C1 segment of cervical spinal cord (tissue), 14 donors: ENCODE measurements at regions not wholly inside any gene's neighbourhood (a gene's known extent, or its start where the extent isn't known, plus 50 kb on each side); places are given as distances from the start of the nearest gene placed in this dataset.

Experiments used
- DNase-seq, 14 donors: peaks; one replicate each; lab custom pipeline; 2025; lab: John Stamatoyannopoulos, UW

- no peak for DNase-seq
Observed at GRCh38 chr22:48741540-48741939, 1086.1 kb downstream of the BRD1 start.

GRCh38 chr22:48740731-48741405 is 1086.8 kb downstream of the BRD1 start:
- DNase-seq = no peak

- peak in 1 of 14 donors; percentile 43 for DNase-seq
Observed at GRCh38 chr22:48740086-48740730, 1087.5 kb downstream of the BRD1 start.

GRCh38 chr22:48739348-48740085 is 1088.2 kb downstream of the BRD1 start:
- DNase-seq = no peak

- no peak for DNase-seq
Observed at GRCh38 chr22:48738204-48738980, 1089.3 kb downstream of the BRD1 start.

- DNase-seq = no peak
Observed at GRCh38 chr22:48737461-48738203, 1090.0 kb downstream of the BRD1 start.

GRCh38 chr22:48736593-48737460 is 1090.8 kb downstream of the BRD1 start:
- DNase-seq = no peak

- DNase-seq = no peak
Observed at GRCh38 chr22:48734961-48735360, 1092.7 kb downstream of the BRD1 start.

GRCh38 chr22:48734359-48734758 is 1093.3 kb downstream of the BRD1 start:
- no peak for DNase-seq

GRCh38 chr22:48729499-48730171 is 1098.0 kb downstream of the BRD1 start:
- DNase-seq = no peak

GRCh38 chr22:48727454-48728058 is 1100.1 kb downstream of the BRD1 start:
- DNase-seq = no peak

- DNase-seq = no peak
Observed at GRCh38 chr22:48724899-48725298, 1102.8 kb downstream of the BRD1 start.

- DNase-seq = no peak
Observed at GRCh38 chr22:48722661-48723060, 1105.0 kb downstream of the BRD1 start.

- peak in 1 of 14 donors; percentile 66 for DNase-seq
Observed at GRCh38 chr22:48721395-48721669, 1106.3 kb downstream of the BRD1 start.

- no peak for DNase-seq
Observed at GRCh38 chr22:48720662-48721394, 1106.8 kb downstream of the BRD1 start.

GRCh38 chr22:48719978-48720661 is 1107.6 kb downstream of the BRD1 start:
- DNase-seq = no peak

GRCh38 chr22:48718818-48719500 is 1108.7 kb downstream of the BRD1 start:
- DNase-seq = peak in 2 of 14 donors; percentile 36 to 63
